ENCODE measurements at regions not wholly inside any gene's neighbourhood (a gene's known extent, or its start where the extent isn't known, plus 50 kb on each side); places are given as distances from the start of the nearest gene placed in this dataset.

GRCh38 chr1:79945391-79945790 is 938.9 kb upstream of the ADGRL4 start:
- Histone ChIP-seq H3K27me3 (ENCODE audit: control insufficient read depth in 4 of 4, insufficient read depth in 4 of 4, low read length in 3 of 4) (no peaks in the 10 kb centered on the region), H3K9ac (ENCODE audit: low read depth in 1 of 2, low read length in 2 of 2) (no peak overlapping the region), H3K36me3 (ENCODE audit: control insufficient read depth in 4 of 4, insufficient read depth in 3 of 4, low read depth in 1 of 4, low read length in 3 of 4) (no peaks in the 10 kb centered on the region)

GRCh38 chr1:79929356-79929755 is 922.8 kb upstream of the ADGRL4 start:
- DNase-seq (ENCODE audit: low spot score): no peak
- 96% methylated on average over 2 of the region's 2 CpGs for WGBS
- Histone ChIP-seq H3K4me3 (ENCODE audit: low read depth in 1 of 3, low read length in 3 of 3) (no peak overlapping the region), H3K4me1 (ENCODE audit: control insufficient read depth in 4 of 4, insufficient read depth in 4 of 4, low read length in 3 of 4) (no peaks in the 10 kb centered on the region), H3K27me3 (ENCODE audit: control insufficient read depth in 4 of 4, insufficient read depth in 4 of 4, low read length in 3 of 4) (no peaks in the 10 kb centered on the region), H3K36me3 (ENCODE audit: control insufficient read depth in 4 of 4, insufficient read depth in 3 of 4, low read depth in 1 of 4, low read length in 3 of 4) (no peaks in the 10 kb centered on the region), H3K9me3 (ENCODE audit: control insufficient read depth in 4 of 4, low read length in 3 of 4) (peaks cover 0 to under 1% (median 0%) of the 10 kb centered on the region in 4 donors), H3K9ac (ENCODE audit: low read depth in 1 of 2, low read length in 2 of 2) (no peak overlapping the region), H3K27ac (ENCODE audit: low read depth in 1 of 2, low read length in 2 of 2) (no peak overlapping the region)
- no peak for TF ChIP-seq YY1 (IDR thresholded peaks at IDR 0.05)
- no peak for TF ChIP-seq FOXA2 (IDR thresholded peaks at IDR 0.05)
- no peak for TF ChIP-seq REST (IDR thresholded peaks at IDR 0.05)
- no peak for TF ChIP-seq MAX (IDR thresholded peaks at IDR 0.05)
- TF ChIP-seq FOXA1 (IDR thresholded peaks at IDR 0.05): no peak
- TF ChIP-seq CTCF (IDR thresholded peaks at IDR 0.05; ENCODE audit: low read depth, low read length, missing input control): no peak
- no peak for TF ChIP-seq GABPA (IDR thresholded peaks at IDR 0.05 in 1 of 2, conservative IDR thresholded peaks at IDR 0.05 in 1 of 2)
- TF ChIP-seq NR2F2 (IDR thresholded peaks at IDR 0.05): no peak
- TF ChIP-seq RXRA (IDR thresholded peaks at IDR 0.05): no peak
- TF ChIP-seq TAF1 (conservative IDR thresholded peaks at IDR 0.05): no peak
- TF ChIP-seq EGR1 (IDR thresholded peaks at IDR 0.05; ENCODE audit: low read depth in 2 of 2): no peak
- TF ChIP-seq HNF4G (IDR thresholded peaks at IDR 0.05): no peak
- TF ChIP-seq RAD21 (IDR thresholded peaks at IDR 0.05): no peak
- TF ChIP-seq JUND (IDR thresholded peaks at IDR 0.05): no peak
- no peak for TF ChIP-seq SP1 (IDR thresholded peaks at IDR 0.05)
- TF ChIP-seq, protein P1, sequence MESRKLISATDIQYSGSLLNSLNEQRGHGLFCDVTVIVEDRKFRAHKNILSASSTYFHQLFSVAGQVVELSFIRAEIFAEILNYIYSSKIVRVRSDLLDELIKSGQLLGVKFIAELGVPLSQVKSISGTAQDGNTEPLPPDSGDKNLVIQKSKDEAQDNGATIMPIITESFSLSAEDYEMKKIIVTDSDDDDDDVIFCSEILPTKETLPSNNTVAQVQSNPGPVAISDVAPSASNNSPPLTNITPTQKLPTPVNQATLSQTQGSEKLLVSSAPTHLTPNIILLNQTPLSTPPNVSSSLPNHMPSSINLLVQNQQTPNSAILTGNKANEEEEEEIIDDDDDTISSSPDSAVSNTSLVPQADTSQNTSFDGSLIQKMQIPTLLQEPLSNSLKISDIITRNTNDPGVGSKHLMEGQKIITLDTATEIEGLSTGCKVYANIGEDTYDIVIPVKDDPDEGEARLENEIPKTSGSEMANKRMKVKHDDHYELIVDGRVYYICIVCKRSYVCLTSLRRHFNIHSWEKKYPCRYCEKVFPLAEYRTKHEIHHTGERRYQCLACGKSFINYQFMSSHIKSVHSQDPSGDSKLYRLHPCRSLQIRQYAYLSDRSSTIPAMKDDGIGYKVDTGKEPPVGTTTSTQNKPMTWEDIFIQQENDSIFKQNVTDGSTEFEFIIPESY (IDR thresholded peaks at IDR 0.05): no peak
- TF ChIP-seq, protein P2, sequence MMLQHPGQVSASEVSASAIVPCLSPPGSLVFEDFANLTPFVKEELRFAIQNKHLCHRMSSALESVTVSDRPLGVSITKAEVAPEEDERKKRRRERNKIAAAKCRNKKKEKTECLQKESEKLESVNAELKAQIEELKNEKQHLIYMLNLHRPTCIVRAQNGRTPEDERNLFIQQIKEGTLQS (IDR thresholded peaks at IDR 0.05): no peak
- TF ChIP-seq HNF4A (conservative IDR thresholded peaks at IDR 0.05): no peak

More at GRCh38 chr1:79945391-79945790, 938.9 kb upstream of the ADGRL4 start:
- no peak for DNase-seq (ENCODE audit: low spot score)
- Histone ChIP-seq H3K4me3 (ENCODE audit: low read depth in 1 of 3, low read length in 3 of 3) (no peak overlapping the region), H3K9me3 (ENCODE audit: control insufficient read depth in 4 of 4, low read length in 3 of 4) (no peaks in the 10 kb centered on the region), H3K4me1 (ENCODE audit: control insufficient read depth in 4 of 4, insufficient read depth in 4 of 4, low read length in 3 of 4) (no peaks in the 10 kb centered on the region), H3K27ac (ENCODE audit: low read depth in 1 of 2, low read length in 2 of 2) (no peak overlapping the region)
- TF ChIP-seq SP1 (IDR thresholded peaks at IDR 0.05) (no peak), YY1 (IDR thresholded peaks at IDR 0.05) (no peak)

Data from liver (tissue), 8 donors.